Coronary artery (tissue), 2 donors: ENCODE measurements at regions not wholly inside any gene's neighbourhood (a gene's known extent, or its start where the extent isn't known, plus 50 kb on each side); places are given as distances from the start of the nearest gene placed in this dataset.

ENCODE experiments used
- DNase-seq: peaks from one replicate; pipeline ENCODE4 v3.0.0-alpha.2; 2017; ENCODE audit warnings: low spot score
- H3K27ac ChIP-seq, 2 donors: fragments of 200-600 bp; sonication (generic); one replicate each; pipeline ENCODE4 v1.5.1; 2016 to 2019
- H3K4me3 ChIP-seq: fragments of 200-600 bp; sonication (generic); 2 replicates; pipeline ENCODE4 v1.5.1; 2016; ENCODE audit warnings: mild to moderate bottlenecking, moderate library complexity
- CTCF ChIP-seq: fragments of 200-600 bp; sonication (generic); IDR thresholded peaks from one replicate; pipeline ENCODE4 v1.5.1; 2019; ENCODE audit warnings: antibody characterized with exemption

- no peak for DNase-seq
- no peak for TF ChIP-seq CTCF
- H3K4me3 ChIP-seq = no peak overlapping the region
- no peak overlapping the region for H3K27ac ChIP-seq
These were observed 1319.9 kb upstream of the PRR20A start for GRCh38 chr13:55820817-55821216.

GRCh38 chr13:55869648-55870047 is 1271.1 kb upstream of the PRR20A start:
- TF ChIP-seq CTCF = no peak
- Histone ChIP-seq H3K4me3 (no peak overlapping the region), H3K27ac (no peak overlapping the region)
- no peak for DNase-seq

GRCh38 chr13:55887561-55887960 is 1253.2 kb upstream of the PRR20A start:
- no peak for DNase-seq
- H3K4me3 ChIP-seq = no peak overlapping the region
- H3K27ac ChIP-seq = no peak overlapping the region
- TF ChIP-seq CTCF = no peak

GRCh38 chr13:55893540-55893939 is 1247.2 kb upstream of the PRR20A start:
- TF ChIP-seq CTCF = no peak
- DNase-seq = no peak
- Histone ChIP-seq H3K4me3 (no peak overlapping the region), H3K27ac (no peak overlapping the region)

- TF ChIP-seq CTCF = no peak
- H3K27ac ChIP-seq = no peak overlapping the region
- H3K4me3 ChIP-seq = no peak overlapping the region
- DNase-seq = no peak
These were observed 1203.5 kb upstream of the PRR20A start for GRCh38 chr13:55937180-55937579.

- no peak overlapping the region for H3K4me3 ChIP-seq
- no peak for TF ChIP-seq CTCF
- H3K27ac ChIP-seq = no peak overlapping the region
- no peak for DNase-seq
These were observed 1192.5 kb upstream of the PRR20A start for GRCh38 chr13:55948175-55948574.

GRCh38 chr13:55963934-55964333 is 1176.8 kb upstream of the PRR20A start:
- Histone ChIP-seq H3K4me3 (no peak overlapping the region), H3K27ac (no peak overlapping the region)
- TF ChIP-seq CTCF = no peak
- DNase-seq = no peak
